ENCODE measurements at regions not wholly inside any gene's neighbourhood (a gene's known extent, or its start where the extent isn't known, plus 50 kb on each side); places are given as distances from the start of the nearest gene placed in this dataset.

DNA sequence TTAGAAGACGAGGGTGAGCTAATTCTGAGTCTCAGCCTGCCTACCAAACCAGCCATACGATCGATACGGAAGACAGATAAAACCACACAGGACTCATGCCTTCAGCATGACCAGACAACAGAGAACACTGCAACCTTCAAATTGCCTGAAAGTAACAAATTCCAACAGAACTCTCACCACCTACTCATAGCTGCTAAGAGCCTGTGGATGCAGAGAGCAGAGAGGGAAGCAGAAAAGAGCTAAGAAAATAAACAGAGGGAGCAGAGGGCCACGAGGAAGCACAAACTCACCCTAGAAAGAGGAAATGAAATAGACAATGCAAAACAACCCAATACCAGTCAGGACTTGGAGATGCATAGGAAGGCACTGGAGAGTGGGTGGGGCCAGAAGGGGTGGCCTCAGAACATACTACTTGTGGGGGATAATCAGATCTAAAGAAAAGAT lies 86.7 kb upstream of the TAS2R1 start:
- Histone ChIP-seq H3K4me3 (ENCODE audit: low read length in 3 of 3) (no peak overlapping the region), H3K27ac (ENCODE audit: low read depth in 2 of 2, low read length in 2 of 2) (no peak overlapping the region), H3K36me3 (ENCODE audit: control insufficient read depth in 2 of 3, insufficient read depth in 3 of 3, low read length in 3 of 3) (no peaks in the 10 kb centered on the region), H3K4me1 (ENCODE audit: control insufficient read depth in 2 of 3, insufficient read depth in 2 of 3, low read depth in 1 of 3, low read length in 3 of 3) (no peaks in the 10 kb centered on the region), H3K9me3 (ENCODE audit: control insufficient read depth in 2 of 3, insufficient read depth in 1 of 3, low read length in 3 of 3) (no peaks in the 10 kb centered on the region), H3K27me3 (ENCODE audit: control insufficient read depth, insufficient read depth, low read length) (no peaks in the 10 kb centered on the region), H3K9ac (ENCODE audit: low read length in 3 of 3) (no peak overlapping the region)
- no peak for DNase-seq
- intact Hi-C loops (cut with DNase I), result no loop called here
- no peak for TF ChIP-seq CTCF (IDR thresholded peaks at IDR 0.05; ENCODE audit: borderline replicate concordance, extremely low read depth, insufficient read depth)
- no peak for FAIRE-seq

GRCh38 chr5:9715891-9716335 lies 85.8 kb upstream of the TAS2R1 start:
- Histone ChIP-seq H3K27me3 (ENCODE audit: control insufficient read depth, insufficient read depth, low read length) (no peaks in the 10 kb centered on the region), H3K9ac (ENCODE audit: low read length in 3 of 3) (no peak overlapping the region), H3K4me3 (ENCODE audit: low read length in 3 of 3) (no peak overlapping the region), H3K4me1 (ENCODE audit: control insufficient read depth in 2 of 3, insufficient read depth in 2 of 3, low read depth in 1 of 3, low read length in 3 of 3) (no peaks in the 10 kb centered on the region), H3K27ac (ENCODE audit: low read depth in 2 of 2, low read length in 2 of 2) (no peak overlapping the region), H3K9me3 (ENCODE audit: control insufficient read depth in 2 of 3, insufficient read depth in 1 of 3, low read length in 3 of 3) (no peaks in the 10 kb centered on the region), H3K36me3 (ENCODE audit: control insufficient read depth in 2 of 3, insufficient read depth in 3 of 3, low read length in 3 of 3) (no peaks in the 10 kb centered on the region)
- intact Hi-C loops (cut with DNase I), result no loop called here
- FAIRE-seq, result no peak
- no peak for TF ChIP-seq CTCF (IDR thresholded peaks at IDR 0.05; ENCODE audit: borderline replicate concordance, extremely low read depth, insufficient read depth)
- DNase-seq, result peak in 1 of 5 donors; percentile 14

- no peaks in the 10 kb centered on the region for H3K27me3 ChIP-seq (ENCODE audit: control insufficient read depth, insufficient read depth, low read length)
- intact Hi-C loops (cut with DNase I), result no loop called here
- H3K36me3 ChIP-seq (ENCODE audit: control insufficient read depth in 2 of 3, insufficient read depth in 3 of 3, low read length in 3 of 3), result no peaks in the 10 kb centered on the region
- TF ChIP-seq CTCF (IDR thresholded peaks at IDR 0.05; ENCODE audit: borderline replicate concordance, extremely low read depth, insufficient read depth), result no peak
- H3K9ac ChIP-seq (ENCODE audit: low read length in 3 of 3), result no peak overlapping the region
- DNase-seq (no peak), FAIRE-seq (no peak)
- no peaks in the 10 kb centered on the region for H3K9me3 ChIP-seq (ENCODE audit: control insufficient read depth in 2 of 3, insufficient read depth in 1 of 3, low read length in 3 of 3)
- no peaks in the 10 kb centered on the region for H3K4me1 ChIP-seq (ENCODE audit: control insufficient read depth in 2 of 3, insufficient read depth in 2 of 3, low read depth in 1 of 3, low read length in 3 of 3)
- no peak overlapping the region for H3K27ac ChIP-seq (ENCODE audit: low read depth in 2 of 2, low read length in 2 of 2)
- H3K4me3 ChIP-seq (ENCODE audit: low read length in 3 of 3), result no peak overlapping the region
Observed at GRCh38 chr5:9713959-9714586, 83.9 kb upstream of the TAS2R1 start.

- H3K36me3 ChIP-seq (ENCODE audit: control insufficient read depth in 2 of 3, insufficient read depth in 3 of 3, low read length in 3 of 3), result no peaks in the 10 kb centered on the region
- DNase-seq, result peak in 1 of 5 donors; percentile 60
- H3K4me1 ChIP-seq (ENCODE audit: control insufficient read depth in 2 of 3, insufficient read depth in 2 of 3, low read depth in 1 of 3, low read length in 3 of 3), result no peaks in the 10 kb centered on the region
- H3K27ac ChIP-seq (ENCODE audit: low read depth in 2 of 2, low read length in 2 of 2), result no peak overlapping the region
- no peaks in the 10 kb centered on the region for H3K9me3 ChIP-seq (ENCODE audit: control insufficient read depth in 2 of 3, insufficient read depth in 1 of 3, low read length in 3 of 3)
- FAIRE-seq, result no peak
- TF ChIP-seq CTCF (IDR thresholded peaks at IDR 0.05; ENCODE audit: borderline replicate concordance, extremely low read depth, insufficient read depth), result no peak
- intact Hi-C loops (cut with DNase I), result no loop called here
- H3K27me3 ChIP-seq (ENCODE audit: control insufficient read depth, insufficient read depth, low read length), result no peaks in the 10 kb centered on the region
- no peak overlapping the region for H3K4me3 ChIP-seq (ENCODE audit: low read length in 3 of 3)
- no peak overlapping the region for H3K9ac ChIP-seq (ENCODE audit: low read length in 3 of 3)
Observed at GRCh38 chr5:9713356-9713755, 83.2 kb upstream of the TAS2R1 start.
